ENCODE measurements at regions not wholly inside any gene's neighbourhood (a gene's known extent, or its start where the extent isn't known, plus 50 kb on each side); places are given as distances from the start of the nearest gene placed in this dataset.

GRCh38 chr3:63096248-63097058, 181.7 kb upstream of the SYNPR start:
- Histone ChIP-seq H3K4me1 (ENCODE audit: control insufficient read depth, extremely low read depth, insufficient read depth, low read length) (no peaks in the 10 kb centered on the region), H3K36me3 (ENCODE audit: control insufficient read depth, insufficient read depth, low read length) (no peaks in the 10 kb centered on the region), H3K9me3 (ENCODE audit: control insufficient read depth, insufficient read depth, low read depth, low read length) (no peaks in the 10 kb centered on the region), H2AFZ (ENCODE audit: low read length) (no peak overlapping the region), H4K20me1 (ENCODE audit: control insufficient read depth, extremely low read depth, insufficient read depth, low read length) (no peaks in the 10 kb centered on the region), H3K9ac (ENCODE audit: insufficient read depth, low read length) (no peak overlapping the region), H3K27me3 (ENCODE audit: control insufficient read depth, insufficient read depth, low read length) (no peaks in the 10 kb centered on the region), H3K79me2 (ENCODE audit: control insufficient read depth, insufficient read depth, low read length) (no peaks in the 10 kb centered on the region), H3K4me2 (ENCODE audit: extremely low read depth, insufficient read depth, low read length) (no peak overlapping the region), H3K27ac (ENCODE audit: insufficient read depth, low read length) (no peak overlapping the region), H3K4me3 (replicated peaks in 1 of 4; ENCODE audit: control extremely low read depth in 1 of 4, insufficient read depth in 1 of 4, low read depth in 3 of 4, low read length in 4 of 4) (no peak overlapping the region)
- TF ChIP-seq, protein P1, sequence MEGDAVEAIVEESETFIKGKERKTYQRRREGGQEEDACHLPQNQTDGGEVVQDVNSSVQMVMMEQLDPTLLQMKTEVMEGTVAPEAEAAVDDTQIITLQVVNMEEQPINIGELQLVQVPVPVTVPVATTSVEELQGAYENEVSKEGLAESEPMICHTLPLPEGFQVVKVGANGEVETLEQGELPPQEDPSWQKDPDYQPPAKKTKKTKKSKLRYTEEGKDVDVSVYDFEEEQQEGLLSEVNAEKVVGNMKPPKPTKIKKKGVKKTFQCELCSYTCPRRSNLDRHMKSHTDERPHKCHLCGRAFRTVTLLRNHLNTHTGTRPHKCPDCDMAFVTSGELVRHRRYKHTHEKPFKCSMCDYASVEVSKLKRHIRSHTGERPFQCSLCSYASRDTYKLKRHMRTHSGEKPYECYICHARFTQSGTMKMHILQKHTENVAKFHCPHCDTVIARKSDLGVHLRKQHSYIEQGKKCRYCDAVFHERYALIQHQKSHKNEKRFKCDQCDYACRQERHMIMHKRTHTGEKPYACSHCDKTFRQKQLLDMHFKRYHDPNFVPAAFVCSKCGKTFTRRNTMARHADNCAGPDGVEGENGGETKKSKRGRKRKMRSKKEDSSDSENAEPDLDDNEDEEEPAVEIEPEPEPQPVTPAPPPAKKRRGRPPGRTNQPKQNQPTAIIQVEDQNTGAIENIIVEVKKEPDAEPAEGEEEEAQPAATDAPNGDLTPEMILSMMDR (conservative IDR thresholded peaks at IDR 0.05 in 1 of 2, IDR thresholded peaks at IDR 0.05 in 1 of 2; ENCODE audit: low read depth in 1 of 2, low read length in 2 of 2): no peak
- no peak for TF ChIP-seq EZH2 (IDR thresholded peaks at IDR 0.05; ENCODE audit: low read length, missing control alignments)
- no peak for DNase-seq (ENCODE audit: low read depth in 2 of 2)

DNA sequence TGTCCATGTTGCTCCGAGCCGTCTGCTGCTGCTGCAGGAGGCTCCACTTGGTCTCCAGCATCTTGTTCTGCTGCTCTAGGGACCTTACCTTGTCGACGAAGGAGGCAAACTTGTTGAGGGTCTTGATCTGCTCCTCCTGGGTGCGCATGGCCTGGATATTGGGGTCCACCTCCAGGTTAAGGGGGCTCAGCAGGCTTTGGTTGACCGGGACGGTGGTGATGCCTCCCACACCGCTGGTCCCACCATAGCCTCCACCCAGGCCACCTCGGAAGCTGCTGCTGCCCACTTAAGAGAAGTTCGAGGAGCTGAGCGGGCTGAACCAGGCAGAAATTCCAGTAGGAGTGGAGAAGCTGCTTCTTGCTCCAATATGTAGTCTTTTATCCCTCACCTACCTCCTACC, 180.7 kb upstream of the SYNPR start:
- DNase-seq (ENCODE audit: low read depth in 2 of 2): no peak
- TF ChIP-seq, protein P1 (conservative IDR thresholded peaks at IDR 0.05 in 1 of 2, IDR thresholded peaks at IDR 0.05 in 1 of 2; ENCODE audit: low read depth in 1 of 2, low read length in 2 of 2): no peak
- TF ChIP-seq EZH2 (IDR thresholded peaks at IDR 0.05; ENCODE audit: low read length, missing control alignments): no peak
- Histone ChIP-seq H3K27ac (ENCODE audit: insufficient read depth, low read length) (no peak overlapping the region), H3K4me3 (replicated peaks in 1 of 4; ENCODE audit: control extremely low read depth in 1 of 4, insufficient read depth in 1 of 4, low read depth in 3 of 4, low read length in 4 of 4) (no peak overlapping the region), H3K36me3 (ENCODE audit: control insufficient read depth, insufficient read depth, low read length) (no peaks in the 10 kb centered on the region), H2AFZ (ENCODE audit: low read length) (no peak overlapping the region), H3K9me3 (ENCODE audit: control insufficient read depth, insufficient read depth, low read depth, low read length) (no peaks in the 10 kb centered on the region), H3K4me1 (ENCODE audit: control insufficient read depth, extremely low read depth, insufficient read depth, low read length) (no peaks in the 10 kb centered on the region), H3K27me3 (ENCODE audit: control insufficient read depth, insufficient read depth, low read length) (no peaks in the 10 kb centered on the region), H3K79me2 (ENCODE audit: control insufficient read depth, insufficient read depth, low read length) (no peaks in the 10 kb centered on the region), H4K20me1 (ENCODE audit: control insufficient read depth, extremely low read depth, insufficient read depth, low read length) (no peaks in the 10 kb centered on the region), H3K9ac (ENCODE audit: insufficient read depth, low read length) (no peak overlapping the region), H3K4me2 (ENCODE audit: extremely low read depth, insufficient read depth, low read length) (no peak overlapping the region)

DNA sequence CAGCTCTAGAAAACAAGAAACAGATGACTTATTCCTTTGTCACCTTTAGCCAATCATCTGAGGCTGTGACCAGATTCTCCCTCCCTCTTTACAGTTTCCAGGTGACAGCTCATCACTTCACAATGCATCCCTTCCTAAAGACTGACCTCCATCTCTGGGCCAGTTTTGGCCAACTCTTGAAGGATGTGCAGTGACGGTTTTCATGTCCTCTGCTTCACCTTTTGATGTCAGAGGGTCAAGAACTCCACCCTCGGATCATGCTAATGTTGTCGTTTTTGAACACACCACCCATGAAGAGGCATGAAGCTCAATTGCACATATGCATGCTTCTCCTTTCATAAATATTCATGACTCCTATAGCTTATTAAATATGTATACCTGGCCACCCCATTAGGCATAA, 161.2 kb upstream of the SYNPR start:
- Histone ChIP-seq H3K36me3 (ENCODE audit: control insufficient read depth, insufficient read depth, low read length) (no peaks in the 10 kb centered on the region), H4K20me1 (ENCODE audit: control insufficient read depth, extremely low read depth, insufficient read depth, low read length) (no peaks in the 10 kb centered on the region), H3K27me3 (ENCODE audit: control insufficient read depth, insufficient read depth, low read length) (no peaks in the 10 kb centered on the region), H3K4me1 (ENCODE audit: control insufficient read depth, extremely low read depth, insufficient read depth, low read length) (no peaks in the 10 kb centered on the region), H3K4me2 (ENCODE audit: extremely low read depth, insufficient read depth, low read length) (no peak overlapping the region), H3K4me3 (replicated peaks in 1 of 4; ENCODE audit: control extremely low read depth in 1 of 4, insufficient read depth in 1 of 4, low read depth in 3 of 4, low read length in 4 of 4) (no peak overlapping the region), H3K79me2 (ENCODE audit: control insufficient read depth, insufficient read depth, low read length) (no peaks in the 10 kb centered on the region), H3K27ac (ENCODE audit: insufficient read depth, low read length) (no peak overlapping the region), H2AFZ (ENCODE audit: low read length) (no peak overlapping the region), H3K9ac (ENCODE audit: insufficient read depth, low read length) (no peak overlapping the region), H3K9me3 (ENCODE audit: control insufficient read depth, insufficient read depth, low read depth, low read length) (no peaks in the 10 kb centered on the region)
- DNase-seq (ENCODE audit: low read depth in 2 of 2): no peak
- TF ChIP-seq, protein P1 (conservative IDR thresholded peaks at IDR 0.05 in 1 of 2, IDR thresholded peaks at IDR 0.05 in 1 of 2; ENCODE audit: low read depth in 1 of 2, low read length in 2 of 2): no peak
- no peak for TF ChIP-seq EZH2 (IDR thresholded peaks at IDR 0.05; ENCODE audit: low read length, missing control alignments)
